ENCODE measurements at regions not wholly inside any gene's neighbourhood (a gene's known extent, or its start where the extent isn't known, plus 50 kb on each side); places are given as distances from the start of the nearest gene placed in this dataset.
"Not testable (repeated sequence)": the region's sequence is repeated elsewhere in the genome, so short reads cannot be mapped to it uniquely, and the experiment has no call there.

DNA sequence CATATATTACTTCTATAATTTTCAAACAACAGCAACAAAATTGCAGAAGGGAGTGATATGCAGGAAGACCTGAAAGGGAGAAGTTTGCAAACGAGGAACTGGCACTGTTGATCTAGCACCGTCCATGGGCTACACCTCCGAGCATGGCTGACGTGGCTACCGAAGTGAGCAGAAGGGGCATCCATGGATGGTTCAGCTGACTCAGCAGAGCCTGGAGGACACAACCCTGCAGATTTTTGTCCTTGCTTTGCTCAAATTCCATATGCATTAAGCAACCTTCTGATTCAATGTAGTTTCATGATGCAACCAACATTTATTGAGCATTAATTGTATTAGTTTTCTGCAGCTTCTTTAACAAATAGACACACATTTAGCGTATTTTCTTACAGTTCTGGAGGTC is 191.2 kb downstream of the C1orf94 start:
- TF ChIP-seq, protein P1, sequence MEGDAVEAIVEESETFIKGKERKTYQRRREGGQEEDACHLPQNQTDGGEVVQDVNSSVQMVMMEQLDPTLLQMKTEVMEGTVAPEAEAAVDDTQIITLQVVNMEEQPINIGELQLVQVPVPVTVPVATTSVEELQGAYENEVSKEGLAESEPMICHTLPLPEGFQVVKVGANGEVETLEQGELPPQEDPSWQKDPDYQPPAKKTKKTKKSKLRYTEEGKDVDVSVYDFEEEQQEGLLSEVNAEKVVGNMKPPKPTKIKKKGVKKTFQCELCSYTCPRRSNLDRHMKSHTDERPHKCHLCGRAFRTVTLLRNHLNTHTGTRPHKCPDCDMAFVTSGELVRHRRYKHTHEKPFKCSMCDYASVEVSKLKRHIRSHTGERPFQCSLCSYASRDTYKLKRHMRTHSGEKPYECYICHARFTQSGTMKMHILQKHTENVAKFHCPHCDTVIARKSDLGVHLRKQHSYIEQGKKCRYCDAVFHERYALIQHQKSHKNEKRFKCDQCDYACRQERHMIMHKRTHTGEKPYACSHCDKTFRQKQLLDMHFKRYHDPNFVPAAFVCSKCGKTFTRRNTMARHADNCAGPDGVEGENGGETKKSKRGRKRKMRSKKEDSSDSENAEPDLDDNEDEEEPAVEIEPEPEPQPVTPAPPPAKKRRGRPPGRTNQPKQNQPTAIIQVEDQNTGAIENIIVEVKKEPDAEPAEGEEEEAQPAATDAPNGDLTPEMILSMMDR (IDR thresholded peaks at IDR 0.05; ENCODE audit: unreplicated experiment) = no peak
- Mint-ChIP-seq H3K27me3 (peaks cover 57% of the 10 kb centered on the region), H3K9me3 (ENCODE audit: low read depth) (no peaks in the 10 kb centered on the region), H3K4me1 (ENCODE audit: low read depth) (no peaks in the 10 kb centered on the region), H3K27ac (no peak overlapping the region), H3K4me3 (ENCODE audit: low read depth) (no peak overlapping the region), H3K36me3 (ENCODE audit: insufficient read depth) (no peaks in the 10 kb centered on the region)
- DNase-seq (ENCODE audit: low spot score, unreplicated experiment) = no peak

DNA sequence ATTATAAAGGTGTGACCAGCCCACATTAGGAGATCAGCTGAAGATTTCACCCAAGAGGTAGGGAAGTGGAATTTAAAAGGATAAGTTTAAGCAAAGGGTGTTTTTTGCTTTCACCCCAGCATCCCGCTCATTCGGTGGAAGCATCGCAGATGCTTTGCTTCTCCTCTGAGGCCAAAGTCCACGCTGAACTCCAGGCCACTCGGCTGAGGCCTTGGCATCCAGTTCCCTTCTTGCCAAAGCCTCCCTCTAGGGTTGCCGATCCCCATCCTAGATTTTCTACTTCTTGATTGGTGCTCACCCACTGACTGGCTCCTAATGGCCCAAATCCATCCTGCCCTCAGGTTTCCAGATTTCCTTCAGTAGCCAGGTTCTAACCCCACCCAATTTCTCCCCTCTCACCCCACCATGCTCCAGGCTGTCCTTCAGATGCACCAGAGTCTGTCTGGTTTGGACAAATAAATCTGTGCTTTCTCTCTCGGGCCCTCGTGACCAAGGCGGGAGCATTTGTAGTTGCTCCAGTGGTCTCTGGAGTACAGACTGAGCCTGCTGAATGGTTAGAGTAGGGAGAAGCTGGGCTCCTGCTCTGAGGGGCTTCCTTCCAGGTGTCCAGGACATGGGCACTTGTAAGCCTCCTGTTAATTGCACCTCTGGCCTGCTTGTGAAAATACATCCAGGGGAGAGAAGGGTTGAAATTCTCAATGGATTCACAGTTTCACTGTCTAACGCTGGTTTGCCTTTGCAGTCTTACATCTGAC is 193.2 kb downstream of the C1orf94 start:
- Mint-ChIP-seq H3K27ac (no peak overlapping the region), H3K4me1 (ENCODE audit: low read depth) (peaks cover 2% of the 10 kb centered on the region), H3K4me3 (ENCODE audit: low read depth) (no peak overlapping the region), H3K9me3 (ENCODE audit: low read depth) (no peaks in the 10 kb centered on the region), H3K27me3 (peaks cover 48% of the 10 kb centered on the region), H3K36me3 (ENCODE audit: insufficient read depth) (no peaks in the 10 kb centered on the region)
- TF ChIP-seq, protein P1 (IDR thresholded peaks at IDR 0.05; ENCODE audit: unreplicated experiment) = no peak
- no peak for DNase-seq (ENCODE audit: low spot score, unreplicated experiment)

DNA sequence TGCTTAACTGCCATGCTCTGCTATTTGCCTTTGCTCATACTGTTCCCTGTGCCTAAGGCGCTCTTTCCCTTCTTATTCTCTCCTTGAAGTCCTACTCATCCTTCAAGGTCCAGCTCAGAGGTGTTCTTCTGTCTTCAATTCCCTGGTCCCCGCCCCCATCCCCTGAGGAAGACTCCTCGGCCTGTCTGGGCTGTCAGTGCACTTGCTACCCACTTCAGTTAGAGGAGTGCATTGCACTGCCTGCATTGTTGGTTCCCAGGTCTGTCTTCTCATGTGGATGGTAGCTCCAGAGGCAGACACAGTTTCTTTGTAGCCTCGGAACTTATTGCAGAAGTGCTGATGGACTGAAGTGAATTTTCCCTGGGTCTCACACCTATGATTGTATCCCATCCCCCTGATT is 194.0 kb downstream of the C1orf94 start:
- no peak for DNase-seq (ENCODE audit: low spot score, unreplicated experiment)
- Mint-ChIP-seq H3K36me3 (ENCODE audit: insufficient read depth) (no peaks in the 10 kb centered on the region), H3K4me1 (ENCODE audit: low read depth) (peaks cover 2% of the 10 kb centered on the region), H3K4me3 (ENCODE audit: low read depth) (no peak overlapping the region), H3K27ac (no peak overlapping the region), H3K9me3 (ENCODE audit: low read depth) (no peaks in the 10 kb centered on the region), H3K27me3 (peaks cover 45% of the 10 kb centered on the region)
- TF ChIP-seq, protein P1 (IDR thresholded peaks at IDR 0.05; ENCODE audit: unreplicated experiment) = no peak

DNA sequence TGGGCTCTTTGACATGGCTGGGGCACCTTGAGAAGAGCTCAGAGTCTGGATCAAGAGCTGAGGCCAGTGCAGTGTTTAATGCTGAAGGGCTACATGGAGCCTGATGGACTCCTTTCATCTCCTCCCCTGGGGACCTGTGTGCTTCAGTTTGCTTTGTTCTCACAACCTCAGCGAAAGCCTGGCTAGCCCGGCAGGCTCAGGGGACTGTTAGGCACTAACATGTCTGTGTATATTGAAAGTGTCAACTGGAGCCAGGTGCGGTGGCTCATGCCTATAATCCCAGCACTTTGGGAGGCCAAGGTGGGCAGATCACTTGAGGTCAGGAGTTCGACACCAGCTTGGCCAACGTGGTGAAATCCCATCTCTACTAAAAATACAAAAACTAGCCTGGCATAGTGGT is 194.5 kb downstream of the C1orf94 start:
- H3K27me3 Mint-ChIP-seq = peaks cover 45% of the 10 kb centered on the region
- not testable (repeated sequence) for H3K9me3 Mint-ChIP-seq (ENCODE audit: low read depth); DNase-seq (ENCODE audit: low spot score, unreplicated experiment); H3K4me3 Mint-ChIP-seq (ENCODE audit: low read depth); H3K27ac Mint-ChIP-seq; H3K4me1 Mint-ChIP-seq (ENCODE audit: low read depth); H3K36me3 Mint-ChIP-seq (ENCODE audit: insufficient read depth)

DNA sequence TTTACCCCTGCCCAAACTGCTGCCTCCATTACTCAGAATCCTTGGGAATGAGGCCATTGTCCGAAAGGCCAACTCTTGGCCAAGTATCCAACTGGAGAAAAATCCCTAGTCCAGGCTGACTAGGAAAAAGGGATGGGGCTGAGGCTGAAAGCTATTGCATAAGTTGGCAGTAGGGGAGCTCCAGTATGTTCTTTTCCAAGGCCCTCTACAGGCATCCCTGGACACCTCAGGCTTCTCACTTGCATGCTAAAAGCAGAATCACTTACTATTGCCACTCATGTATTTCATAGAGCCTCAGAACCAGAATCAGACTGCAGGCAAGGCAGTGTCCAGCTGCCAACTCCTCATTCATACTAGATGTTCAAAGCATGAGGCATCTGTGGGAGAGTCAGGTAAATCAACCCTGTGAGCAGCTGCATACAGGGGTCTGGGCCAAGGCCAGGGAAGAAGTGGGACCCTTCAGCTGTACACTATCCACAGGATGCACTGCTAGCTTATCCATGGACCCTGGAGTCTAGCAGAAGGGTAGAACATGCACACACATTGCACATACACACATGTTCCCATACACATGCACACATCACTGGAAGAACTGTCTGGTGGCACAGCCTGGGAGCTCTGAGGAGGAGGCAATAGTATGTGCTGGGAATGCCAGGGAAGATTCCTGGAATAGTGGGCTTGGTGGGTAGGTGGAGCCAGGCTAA is 195.3 kb downstream of the C1orf94 start:
- Mint-ChIP-seq H3K4me3 (ENCODE audit: low read depth) (no peak overlapping the region), H3K27me3 (peaks cover 45% of the 10 kb centered on the region), H3K36me3 (ENCODE audit: insufficient read depth) (no peaks in the 10 kb centered on the region), H3K4me1 (ENCODE audit: low read depth) (peaks cover 4% of the 10 kb centered on the region), H3K9me3 (ENCODE audit: low read depth) (no peaks in the 10 kb centered on the region), H3K27ac (no peak overlapping the region)
- no peak for DNase-seq (ENCODE audit: low spot score, unreplicated experiment)
- TF ChIP-seq, protein P1 (IDR thresholded peaks at IDR 0.05; ENCODE audit: unreplicated experiment) = no peak
